ENCODE measurements at regions not wholly inside any gene's neighbourhood (a gene's known extent, or its start where the extent isn't known, plus 50 kb on each side); places are given as distances from the start of the nearest gene placed in this dataset.

- no peak for TF ChIP-seq CTCF (IDR thresholded peaks at IDR 0.05)
- TF ChIP-seq POLR2A (IDR thresholded peaks at IDR 0.05), result no peak
Measured at GRCh38 chr20:57082357-57082945, 184.0 kb downstream of the BMP7 start.

Measured in vagina (tissue), 2 donors.